HG03025 (cell line): ENCODE measurements at regions not wholly inside any gene's neighbourhood (a gene's known extent, or its start where the extent isn't known, plus 50 kb on each side); places are given as distances from the start of the nearest gene placed in this dataset.
"Not testable (repeated sequence)": the region's sequence is repeated elsewhere in the genome, so short reads cannot be mapped to it uniquely, and the experiment has no call there.

Experiments used
- ATAC-seq: cut with Tn5 transposase; IDR thresholded peaks from one replicate; pipeline ENCODE4 v1.9.1; 2021; ENCODE audit warnings: mild to moderate bottlenecking, moderate library complexity; ENCODE audit not compliant: unreplicated experiment, low FRiP score

DNA sequence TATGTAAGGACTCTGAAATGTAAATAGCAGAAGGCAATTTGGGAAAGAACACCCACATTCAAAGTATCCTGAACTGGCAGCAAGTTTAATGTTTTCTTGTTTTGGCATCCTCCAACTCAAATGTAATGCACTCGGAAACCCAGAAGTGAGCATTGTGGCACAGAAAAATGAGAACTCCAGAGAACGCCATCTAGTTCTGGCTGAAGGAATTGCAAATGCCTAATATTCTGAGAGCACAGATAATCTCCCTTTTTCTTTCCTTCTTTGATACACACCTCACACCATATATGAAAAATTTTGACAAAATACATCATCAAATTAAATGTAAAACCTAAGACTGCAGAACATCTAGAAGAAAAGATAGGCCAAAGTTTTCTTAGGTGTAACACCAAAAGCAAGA is 52.1 kb downstream of the PWWP3B start:
- ATAC-seq, result no peak

- no peak for ATAC-seq
Measured at GRCh38 chrX:106243376-106243775, 75.3 kb downstream of the PWWP3B start.

DNA sequence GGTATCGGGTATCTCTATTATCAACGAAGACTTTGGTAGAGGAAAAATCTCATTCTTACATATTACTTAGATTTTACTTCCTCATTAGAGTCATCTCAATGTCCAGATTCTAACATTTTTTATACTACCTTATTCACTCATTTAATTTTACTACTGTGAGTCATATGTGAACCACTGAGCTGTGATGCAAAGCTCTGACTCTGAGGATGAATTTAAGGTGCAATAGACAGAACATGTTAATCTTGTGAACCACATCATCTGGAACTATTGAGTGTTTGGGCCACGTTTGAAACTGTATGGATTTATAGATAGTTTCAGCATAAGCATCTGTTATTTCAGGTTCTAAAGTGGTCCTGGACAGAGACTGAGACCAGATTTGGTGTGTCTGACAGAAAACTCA is 78.4 kb downstream of the PWWP3B start:
- no peak for ATAC-seq

GRCh38 chrX:106247162-106247561 is 79.1 kb downstream of the PWWP3B start:
- ATAC-seq, result no peak

- ATAC-seq, result no peak
Measured at GRCh38 chrX:106249706-106250379, 81.7 kb downstream of the PWWP3B start.

- no peak for ATAC-seq
Measured at GRCh38 chrX:106263817-106264216, 95.7 kb downstream of the PWWP3B start.

DNA sequence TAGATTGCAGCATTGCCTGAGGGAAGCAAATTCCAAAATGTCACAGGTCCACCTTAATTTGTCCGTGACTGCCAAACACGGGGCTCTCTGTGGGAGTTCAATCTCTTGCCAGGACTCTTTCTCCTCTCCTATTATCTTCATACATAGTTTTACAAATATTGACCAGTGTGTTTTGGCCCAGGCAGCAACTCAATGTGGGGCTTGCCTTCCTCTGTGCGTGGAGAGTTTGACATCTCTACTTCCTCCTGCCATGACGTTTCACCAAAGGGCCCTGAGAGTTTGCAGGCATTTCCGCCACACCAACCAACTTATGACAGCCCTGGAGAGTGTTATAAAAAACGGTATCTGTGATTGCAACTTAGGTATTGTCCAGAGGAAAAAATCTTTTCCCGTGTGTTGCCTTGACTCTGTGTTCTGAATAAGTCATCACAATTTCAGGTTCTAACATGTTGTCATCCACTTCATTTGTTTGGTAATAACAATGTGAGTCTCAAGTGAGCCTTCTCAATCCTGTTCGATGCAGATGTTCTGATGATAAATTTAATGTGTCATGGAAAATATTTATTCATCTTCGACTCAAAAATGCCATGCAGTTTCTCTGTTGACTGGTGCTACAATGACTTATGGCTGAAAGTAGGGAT is 106.0 kb downstream of the PWWP3B start:
- not testable (repeated sequence) for ATAC-seq

DNA sequence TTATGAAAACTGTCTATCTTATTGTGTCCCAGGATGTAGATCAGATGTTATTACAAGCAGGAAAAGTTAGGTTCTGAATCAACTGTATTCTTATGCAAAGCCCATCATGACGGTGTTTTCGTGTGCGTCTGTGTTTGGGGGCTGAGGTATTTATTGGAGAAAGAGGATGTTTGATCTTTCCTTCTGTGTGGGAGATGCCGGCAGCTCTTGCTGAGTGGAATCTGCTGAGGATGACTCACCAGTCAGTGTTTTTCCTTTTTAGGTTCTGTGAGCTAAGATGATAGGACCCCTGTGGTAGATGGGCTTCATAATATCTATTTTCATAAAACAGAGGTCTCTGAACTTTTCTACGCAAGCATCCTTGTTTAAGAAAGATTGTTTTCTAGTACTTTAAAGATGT is 107.1 kb downstream of the PWWP3B start:
- ATAC-seq, result not testable (repeated sequence)

DNA sequence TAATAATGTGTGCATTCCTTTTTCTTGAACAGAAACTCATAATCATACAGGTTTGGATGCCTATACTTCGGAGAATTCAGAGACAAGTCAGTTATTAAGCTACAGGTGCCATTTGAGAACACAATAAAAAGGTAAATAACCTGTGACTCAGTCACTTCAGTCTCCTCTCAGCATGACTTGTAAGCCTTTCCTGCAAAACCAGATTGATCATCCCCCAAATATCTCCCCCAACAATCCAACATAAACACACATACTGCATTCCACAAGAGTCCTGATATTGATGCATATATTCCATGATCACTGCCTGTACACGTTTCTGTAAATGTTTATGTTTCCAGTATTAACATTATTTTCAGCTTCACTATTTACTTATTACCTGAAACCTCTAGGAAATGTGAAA is 110.8 kb downstream of the PWWP3B start:
- ATAC-seq, result no peak

DNA sequence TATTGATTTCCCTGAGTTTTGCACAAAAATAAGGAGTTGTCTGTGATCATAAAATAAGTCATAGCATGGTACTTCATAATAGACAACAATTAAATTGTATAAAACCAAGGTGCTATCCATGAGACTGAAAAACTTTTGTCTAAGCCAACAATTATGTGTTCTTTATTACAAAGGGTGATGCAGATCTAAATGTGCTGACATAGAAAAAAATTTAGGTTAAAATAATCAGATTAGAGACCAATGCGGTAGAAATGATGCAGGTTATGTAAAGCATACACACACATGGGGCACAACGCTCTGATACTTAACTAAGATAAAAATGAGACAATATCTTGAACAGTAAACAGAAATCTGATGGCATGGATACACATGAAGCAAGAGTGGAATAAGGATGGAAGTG is 113.3 kb downstream of the PWWP3B start:
- no peak for ATAC-seq

DNA sequence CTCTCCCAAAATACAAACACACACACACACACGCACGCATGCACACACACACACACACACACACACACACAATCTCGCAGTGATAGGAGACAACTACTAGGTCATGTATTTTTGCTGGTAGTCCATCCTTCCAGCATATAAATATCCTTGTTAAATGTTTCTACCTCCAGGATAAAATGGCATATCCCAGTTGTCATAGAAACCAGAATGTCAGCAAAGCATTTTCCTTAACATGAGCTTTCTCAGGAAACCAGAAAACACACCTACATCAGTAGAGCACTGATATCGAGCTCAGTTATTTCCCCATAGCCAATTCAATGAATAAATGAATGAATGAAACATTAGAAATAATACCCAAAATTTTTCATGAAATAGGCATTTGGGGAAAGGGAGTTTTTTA is 115.7 kb downstream of the PWWP3B start:
- ATAC-seq, result no peak

GRCh38 chrX:106284431-106285025 is 116.4 kb downstream of the PWWP3B start:
- ATAC-seq, result no peak

DNA sequence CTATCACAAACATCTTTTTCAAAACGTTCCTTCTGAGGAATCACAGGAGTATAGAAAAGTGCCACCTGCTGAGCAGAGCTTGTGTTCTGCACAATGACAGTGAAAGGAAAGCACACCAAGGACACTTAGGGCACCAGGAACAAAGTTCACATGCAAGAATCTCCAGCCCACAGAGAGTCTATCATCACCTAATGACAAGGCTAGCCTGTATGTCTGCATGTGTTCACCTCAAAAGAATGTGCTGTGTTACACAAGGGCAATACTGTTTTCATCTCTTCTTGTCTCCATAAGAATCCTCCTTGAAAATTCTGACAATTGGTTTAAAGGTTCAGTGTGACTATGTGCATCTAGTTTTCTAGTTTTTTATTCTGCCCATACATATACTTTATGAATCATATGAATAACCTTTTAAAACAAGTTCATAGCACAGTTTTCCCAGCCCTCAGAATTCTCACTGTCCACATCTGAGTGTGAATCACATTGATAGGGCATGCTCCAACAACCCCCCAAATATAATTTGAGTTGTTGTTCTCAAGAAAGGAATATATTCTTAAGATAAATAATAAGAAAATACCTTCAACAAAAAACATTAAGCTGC is 118.0 kb downstream of the PWWP3B start:
- ATAC-seq, result no peak

- not testable (repeated sequence) for ATAC-seq
Measured at GRCh38 chrX:106290778-106291177, 122.7 kb downstream of the PWWP3B start.

DNA sequence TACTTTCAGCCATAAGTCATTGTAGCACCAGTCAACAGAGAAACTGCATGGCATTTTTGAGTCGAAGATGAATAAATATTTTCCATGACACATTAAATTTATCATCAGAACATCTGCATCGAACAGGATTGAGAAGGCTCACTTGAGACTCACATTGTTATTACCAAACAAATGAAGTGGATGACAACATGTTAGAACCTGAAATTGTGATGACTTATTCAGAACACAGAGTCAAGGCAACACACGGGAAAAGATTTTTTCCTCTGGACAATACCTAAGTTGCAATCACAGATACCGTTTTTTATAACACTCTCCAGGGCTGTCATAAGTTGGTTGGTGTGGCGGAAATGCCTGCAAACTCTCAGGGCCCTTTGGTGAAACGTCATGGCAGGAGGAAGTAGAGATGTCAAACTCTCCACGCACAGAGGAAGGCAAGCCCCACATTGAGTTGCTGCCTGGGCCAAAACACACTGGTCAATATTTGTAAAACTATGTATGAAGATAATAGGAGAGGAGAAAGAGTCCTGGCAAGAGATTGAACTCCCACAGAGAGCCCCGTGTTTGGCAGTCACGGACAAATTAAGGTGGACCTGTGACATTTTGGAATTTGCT is 123.8 kb downstream of the PWWP3B start:
- not testable (repeated sequence) for ATAC-seq

DNA sequence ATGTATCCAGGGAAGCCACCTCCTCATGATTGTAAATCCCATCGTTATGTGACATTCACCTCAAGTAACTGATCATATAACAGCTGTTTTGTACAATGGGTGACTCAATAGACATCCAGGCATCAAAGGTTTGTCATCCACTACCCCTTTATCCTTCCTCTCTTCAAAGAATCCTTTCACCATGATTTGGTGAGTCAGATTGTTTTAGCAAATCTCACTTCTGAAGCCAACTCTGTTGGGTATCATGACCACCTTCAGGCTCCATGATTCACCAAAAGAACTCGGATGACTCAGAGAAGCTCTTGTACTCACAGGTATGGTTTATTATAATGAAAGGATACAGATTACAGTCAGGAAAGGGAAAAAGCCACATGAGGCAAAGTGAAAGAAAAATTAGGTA is 132.1 kb downstream of the PWWP3B start:
- no peak for ATAC-seq

GRCh38 chrX:106300656-106301055 is 132.6 kb downstream of the PWWP3B start:
- no peak for ATAC-seq

- no peak for ATAC-seq
Measured at GRCh38 chrX:106302304-106302703, 134.2 kb downstream of the PWWP3B start.

GRCh38 chrX:106306391-106306947 is 138.4 kb downstream of the PWWP3B start:
- ATAC-seq, result no peak

GRCh38 chrX:106323357-106323756 is 155.3 kb downstream of the PWWP3B start:
- no peak for ATAC-seq

DNA sequence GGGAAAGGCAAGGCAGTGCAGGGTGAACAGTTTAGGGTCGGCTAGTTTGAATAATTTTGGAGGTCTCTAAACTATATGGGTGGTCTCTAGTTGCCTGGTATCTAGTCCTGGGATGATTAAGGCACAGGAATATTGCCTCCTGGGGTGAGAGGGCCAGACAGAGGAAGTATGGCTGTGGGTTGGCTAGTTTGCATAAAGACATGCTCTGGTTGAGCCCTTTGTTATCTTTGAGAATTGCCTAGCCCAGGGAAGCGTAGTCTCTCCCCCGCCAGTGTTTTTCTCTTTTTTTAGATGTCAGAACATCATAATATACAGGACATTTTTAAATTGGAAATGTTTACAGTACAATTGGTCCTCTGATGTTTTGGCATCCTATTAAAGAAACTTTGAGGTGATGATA is 163.5 kb downstream of the PWWP3B start:
- no peak for ATAC-seq
